Thymus (tissue), 11 donors: ENCODE measurements at regions not wholly inside any gene's neighbourhood (a gene's known extent, or its start where the extent isn't known, plus 50 kb on each side); places are given as distances from the start of the nearest gene placed in this dataset.

Experiments used
- DNase-seq, 9 donors: peaks; one replicate each; pipeline ENCODE4 v3.0.0-alpha.2; 2013; ENCODE audit warnings: low spot score in 9 of 9, low read depth in 6 of 9, missing footprints in 1 of 9
- H3K27ac ChIP-seq, 2 donors: one replicate each; pipeline ENCODE4 v1.5.1; 2013; ENCODE audit warnings: control low read depth in 1 of 2, low read depth in 1 of 2, low read length in 1 of 2, mild to moderate bottlenecking in 1 of 2, moderate library complexity in 1 of 2
- H3K27me3 ChIP-seq, 2 donors: one replicate each; pipeline ENCODE4 v1.5.1; 2013; ENCODE audit warnings: low read length in 1 of 2; ENCODE audit not compliant: control insufficient read depth in 2 of 2, insufficient read depth in 1 of 2
- H3K36me3 ChIP-seq, 2 donors: one replicate each; pipeline ENCODE4 v1.5.1; 2013; ENCODE audit warnings: low read length in 1 of 2, mild to moderate bottlenecking in 1 of 2, moderate library complexity in 1 of 2; ENCODE audit not compliant: control insufficient read depth in 2 of 2, insufficient read depth in 2 of 2
- H3K4me1 ChIP-seq, 2 donors: one replicate each; pipeline ENCODE4 v1.5.1; 2013; ENCODE audit warnings: low read length in 2 of 2; ENCODE audit not compliant: control insufficient read depth in 2 of 2, insufficient read depth in 2 of 2
- H3K4me3 ChIP-seq, 2 donors: one replicate each; pipeline ENCODE4 v1.5.1; 2013; ENCODE audit warnings: low read length in 2 of 2, control low read depth in 1 of 2, mild to moderate bottlenecking in 1 of 2
- H3K9me3 ChIP-seq, 2 donors: one replicate each; pipeline ENCODE4 v1.5.1; 2013; ENCODE audit warnings: low read length in 1 of 2, mild to moderate bottlenecking in 1 of 2; ENCODE audit not compliant: control insufficient read depth in 2 of 2, insufficient read depth in 1 of 2
- WGBS: extraction: QIAGEN DNeasy Blood & Tissue Kit; methylation state at CpG from one replicate; pipeline ENCODE4 v1.1.7; 2013; 5-methylcytosine and 5-hydroxymethylcytosine counted together
- donor health status: healthy.

DNA sequence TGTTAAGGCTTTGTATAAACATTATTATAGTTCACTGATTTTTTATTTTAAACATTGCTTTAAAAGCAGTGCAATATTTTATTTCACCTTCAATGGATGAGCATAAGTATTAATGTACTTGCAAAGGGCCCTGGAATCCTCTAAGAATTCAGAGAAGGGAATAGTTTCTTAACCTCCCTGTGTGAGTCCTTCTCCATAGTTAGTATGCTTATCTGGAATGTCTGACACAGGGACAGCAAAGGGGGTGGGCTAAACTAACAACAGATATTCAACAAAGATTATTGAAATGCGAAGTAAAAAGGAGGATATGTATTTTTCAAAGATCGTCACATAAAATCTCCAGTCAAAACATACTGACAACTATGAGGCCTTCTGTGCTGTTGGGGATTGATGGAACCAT is 300.4 kb downstream of the CENPW start:
- Histone ChIP-seq H3K4me1 (no peaks in the 10 kb centered on the region), H3K27ac (no peak overlapping the region), H3K27me3 (no peaks in the 10 kb centered on the region), H3K36me3 (no peaks in the 10 kb centered on the region), H3K4me3 (no peak overlapping the region), H3K9me3 (no peaks in the 10 kb centered on the region)
- WGBS = 98% methylated on average over 2 of the region's 2 CpGs
- DNase-seq = no peak

DNA sequence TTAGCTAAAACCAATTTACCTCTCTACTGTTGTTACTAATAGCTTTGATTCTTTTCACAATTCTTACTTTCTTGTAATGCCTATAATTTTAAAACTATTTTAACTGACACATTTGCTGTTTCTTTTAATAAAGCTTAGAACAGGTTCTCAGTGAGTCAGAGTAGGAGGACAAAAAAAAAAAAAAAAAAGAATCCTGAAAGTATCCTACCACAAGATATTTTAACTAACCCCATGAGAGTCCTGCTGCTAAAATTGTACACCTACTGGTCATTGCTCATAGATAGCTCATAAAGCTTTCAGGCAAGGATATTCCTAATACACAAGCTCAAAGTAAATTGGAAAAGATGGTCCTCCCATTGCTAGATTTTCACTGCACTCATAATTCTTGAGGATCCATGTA is 301.0 kb downstream of the CENPW start:
- no peak for DNase-seq
- no peak overlapping the region for H3K4me3 ChIP-seq
- H3K27ac ChIP-seq = no peak overlapping the region
- H3K27me3 ChIP-seq = no peaks in the 10 kb centered on the region
- H3K9me3 ChIP-seq = no peaks in the 10 kb centered on the region
- H3K36me3 ChIP-seq = no peaks in the 10 kb centered on the region
- no peaks in the 10 kb centered on the region for H3K4me1 ChIP-seq

DNA sequence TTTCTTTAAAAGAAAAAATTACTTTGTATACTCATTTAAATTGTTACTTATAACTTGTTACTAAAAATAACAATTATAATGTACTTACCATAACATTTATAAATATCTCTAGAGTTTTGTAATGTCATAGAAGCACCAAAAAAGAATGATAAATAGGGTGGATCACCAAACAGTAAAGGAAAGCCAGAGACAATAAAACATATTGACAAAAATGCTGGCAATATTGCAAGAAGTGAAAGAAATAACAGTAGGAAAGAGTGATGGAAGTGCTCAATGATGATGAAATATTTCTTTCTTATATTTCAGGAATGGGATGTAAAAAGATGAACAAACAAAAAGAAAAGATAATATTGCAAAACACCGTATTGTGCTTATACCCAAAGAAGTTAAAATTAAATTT is 301.7 kb downstream of the CENPW start:
- Histone ChIP-seq H3K9me3 (no peaks in the 10 kb centered on the region), H3K27ac (no peak overlapping the region), H3K27me3 (no peaks in the 10 kb centered on the region), H3K4me3 (no peak overlapping the region), H3K36me3 (no peaks in the 10 kb centered on the region), H3K4me1 (no peaks in the 10 kb centered on the region)
- 96% methylated on average over 1 of the region's 1 CpG for WGBS
- no peak for DNase-seq

DNA sequence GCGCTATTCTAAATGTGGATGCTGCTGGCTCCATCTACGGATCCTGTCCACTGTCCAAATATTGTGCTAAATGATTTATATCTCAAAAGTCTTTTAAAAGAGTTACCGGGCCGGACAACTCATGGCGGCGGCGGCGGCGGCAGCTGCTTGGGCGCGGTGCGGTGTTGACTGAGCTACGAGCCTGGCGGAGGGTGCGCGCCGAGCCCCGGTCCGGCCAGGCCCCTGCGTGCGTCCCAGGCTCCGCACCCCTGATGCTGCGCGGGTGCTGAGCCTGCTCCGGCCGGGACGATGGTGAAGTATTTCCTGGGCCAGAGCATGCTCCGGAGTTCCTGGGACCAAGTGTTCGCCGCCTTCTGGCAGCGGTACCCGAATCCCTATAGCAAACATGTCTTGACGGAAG is 303.4 kb downstream of the CENPW start:
- Histone ChIP-seq H3K4me3 (no peak overlapping the region), H3K4me1 (no peaks in the 10 kb centered on the region), H3K36me3 (no peaks in the 10 kb centered on the region), H3K9me3 (no peaks in the 10 kb centered on the region), H3K27ac (no peak overlapping the region), H3K27me3 (no peaks in the 10 kb centered on the region)
- no peak for DNase-seq
- WGBS = 95% methylated on average over 33 of the region's 33 CpGs

DNA sequence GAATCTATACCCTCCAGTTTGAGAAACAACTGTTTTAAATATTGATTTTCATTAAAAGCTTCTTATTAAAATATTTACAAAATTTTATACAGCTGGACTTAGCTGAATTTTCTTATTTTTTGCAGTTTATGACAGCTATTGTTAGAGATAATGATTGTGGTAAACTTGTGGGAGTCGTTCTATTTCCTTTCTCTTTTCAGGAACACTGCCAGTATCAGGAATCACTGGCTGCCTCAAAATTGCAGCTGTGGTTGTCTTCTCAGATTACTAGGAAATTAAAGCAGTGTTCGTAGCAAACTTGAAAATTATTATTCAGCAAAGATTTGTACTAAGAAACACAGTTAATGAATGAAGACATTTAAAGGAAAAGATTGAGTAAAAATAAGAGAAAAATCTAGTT is 311.0 kb downstream of the CENPW start:
- Histone ChIP-seq H3K27me3 (no peaks in the 10 kb centered on the region), H3K4me1 (no peaks in the 10 kb centered on the region), H3K36me3 (no peaks in the 10 kb centered on the region), H3K4me3 (no peak overlapping the region), H3K27ac (no peak overlapping the region), H3K9me3 (peaks cover 0 to 7% of the 10 kb centered on the region in 2 donors)
- WGBS = 30% methylated on average over 2 of the region's 2 CpGs
- DNase-seq = no peak

DNA sequence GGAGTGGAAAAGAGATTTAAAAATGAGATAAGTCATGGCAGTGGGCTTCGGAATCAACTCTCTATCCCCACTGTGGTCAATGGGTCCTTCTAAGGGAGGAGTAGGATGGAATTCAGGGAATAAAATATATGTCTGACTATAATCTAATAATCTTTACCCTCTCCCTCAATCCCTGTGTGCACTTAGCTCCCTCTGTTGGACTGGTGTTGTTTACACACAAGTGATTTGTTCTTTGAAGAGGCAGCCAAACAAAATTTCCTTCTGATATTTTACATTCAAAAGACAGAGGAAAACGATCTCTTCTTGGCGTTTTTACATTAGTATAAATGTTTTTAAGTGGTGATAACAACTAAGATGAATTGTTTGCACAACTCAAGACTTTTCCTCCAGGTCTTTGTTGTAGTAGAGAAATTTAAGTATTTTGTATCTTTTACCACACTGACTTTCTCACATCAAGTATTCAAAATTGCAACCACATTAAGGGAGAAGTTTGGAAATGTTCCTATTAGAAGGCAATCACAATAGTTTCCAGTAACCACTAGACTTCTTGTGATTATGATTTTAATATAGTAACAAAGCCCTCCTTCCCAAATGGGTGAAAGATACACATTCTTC is 317.8 kb downstream of the CENPW start:
- WGBS = 58% methylated on average over 3 of the region's 3 CpGs
- Histone ChIP-seq H3K4me1 (no peaks in the 10 kb centered on the region), H3K4me3 (no peak overlapping the region), H3K36me3 (no peaks in the 10 kb centered on the region), H3K27me3 (no peaks in the 10 kb centered on the region), H3K27ac (no peak overlapping the region), H3K9me3 (peaks cover 0 to 7% of the 10 kb centered on the region in 2 donors)
- no peak for DNase-seq

DNA sequence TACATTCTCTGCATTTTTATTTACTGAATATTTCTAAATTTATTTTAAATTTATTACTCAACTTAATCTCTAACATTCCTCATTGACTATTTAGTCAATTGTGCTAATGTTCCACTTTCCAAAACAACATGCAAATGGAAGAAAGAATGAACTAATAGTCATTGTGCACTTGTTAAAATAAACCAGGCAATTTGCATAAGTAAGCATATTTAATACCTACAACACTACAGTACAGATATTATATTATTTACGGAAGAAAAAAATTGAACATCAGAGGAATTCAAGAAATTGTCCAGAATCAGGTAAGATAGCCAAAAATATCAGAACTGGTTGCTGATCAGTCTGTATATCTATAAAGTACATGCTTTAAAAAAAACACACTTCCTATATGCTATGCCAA is 320.5 kb downstream of the CENPW start:
- Histone ChIP-seq H3K27me3 (no peaks in the 10 kb centered on the region), H3K4me3 (no peak overlapping the region), H3K4me1 (no peaks in the 10 kb centered on the region), H3K27ac (no peak overlapping the region), H3K9me3 (peaks cover 0 to under 1% of the 10 kb centered on the region in 2 donors), H3K36me3 (no peaks in the 10 kb centered on the region)
- no peak for DNase-seq
- WGBS = 98% methylated on average over 1 of the region's 1 CpG

DNA sequence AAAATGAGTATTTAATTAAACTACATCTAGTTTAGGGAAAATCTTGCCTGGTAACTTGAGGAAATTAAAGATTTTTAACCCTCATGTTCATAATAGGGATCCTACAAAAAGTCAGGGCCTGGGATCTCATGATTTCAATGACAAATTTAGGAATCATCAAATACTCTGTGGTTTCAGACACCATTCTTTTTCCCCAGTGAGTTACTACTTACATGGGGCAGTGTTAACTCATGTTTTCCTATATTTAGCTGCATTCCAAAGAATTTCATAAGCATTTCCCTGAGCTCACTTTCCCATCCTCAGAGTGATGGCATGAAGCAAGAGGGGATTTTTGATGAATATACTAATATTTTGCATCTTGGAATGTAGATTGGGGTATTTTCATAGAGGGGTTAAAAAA is 321.7 kb downstream of the CENPW start:
- H3K36me3 ChIP-seq = no peaks in the 10 kb centered on the region
- no peaks in the 10 kb centered on the region for H3K4me1 ChIP-seq
- no peak overlapping the region for H3K27ac ChIP-seq
- H3K4me3 ChIP-seq = no peak overlapping the region
- DNase-seq = no peak
- no peaks in the 10 kb centered on the region for H3K9me3 ChIP-seq
- H3K27me3 ChIP-seq = no peaks in the 10 kb centered on the region

DNA sequence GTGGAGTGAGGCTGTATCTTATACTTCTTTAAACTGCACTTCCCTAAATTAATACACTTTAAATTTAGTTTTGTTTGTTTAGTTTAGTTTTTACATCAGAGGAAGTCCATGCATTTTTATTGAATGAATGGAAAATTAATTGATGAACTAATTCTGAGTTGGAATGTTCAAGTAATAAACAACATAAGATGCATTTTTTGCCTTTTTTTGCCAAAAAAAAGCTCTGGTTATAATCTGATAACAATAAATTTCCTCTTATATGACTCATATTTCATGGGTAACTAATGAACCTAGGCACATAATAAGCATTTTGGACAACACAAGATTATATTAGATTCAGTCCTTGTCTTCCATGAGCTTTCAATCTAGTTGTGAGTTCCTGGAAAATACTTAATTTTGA is 323.1 kb downstream of the CENPW start:
- DNase-seq = no peak
- Histone ChIP-seq H3K27ac (no peak overlapping the region), H3K9me3 (no peaks in the 10 kb centered on the region), H3K27me3 (no peaks in the 10 kb centered on the region), H3K4me1 (no peaks in the 10 kb centered on the region), H3K4me3 (no peak overlapping the region), H3K36me3 (no peaks in the 10 kb centered on the region)

DNA sequence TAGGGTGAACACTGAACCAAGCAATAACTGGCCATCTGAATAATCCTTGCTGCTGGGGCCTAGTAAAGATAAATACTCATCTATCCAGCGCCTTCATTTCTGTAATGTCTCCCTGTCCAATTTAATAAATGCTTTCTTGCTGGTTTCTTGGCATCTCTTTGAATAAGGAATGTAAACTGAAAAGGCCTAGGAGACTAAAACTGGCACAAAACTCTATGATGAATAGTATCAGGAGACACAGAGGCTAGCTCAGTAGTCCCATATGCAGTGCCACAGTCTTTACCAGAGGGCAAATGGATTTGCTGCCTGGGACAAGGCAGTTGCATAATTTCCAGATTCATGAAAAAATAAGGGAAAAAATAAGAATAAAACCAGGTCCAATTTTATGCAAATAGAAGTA is 324.4 kb downstream of the CENPW start:
- H3K27me3 ChIP-seq = no peaks in the 10 kb centered on the region
- H3K9me3 ChIP-seq = no peaks in the 10 kb centered on the region
- H3K27ac ChIP-seq = no peak overlapping the region
- no peak for DNase-seq
- H3K4me1 ChIP-seq = no peaks in the 10 kb centered on the region
- no peak overlapping the region for H3K4me3 ChIP-seq
- H3K36me3 ChIP-seq = no peaks in the 10 kb centered on the region
- 87% methylated on average over 1 of the region's 1 CpG for WGBS
